HT1080 (cell line): ENCODE measurements at regions not wholly inside any gene's neighbourhood (a gene's known extent, or its start where the extent isn't known, plus 50 kb on each side); places are given as distances from the start of the nearest gene placed in this dataset.
"Not testable (repeated sequence)": the region's sequence is repeated elsewhere in the genome, so short reads cannot be mapped to it uniquely, and the experiment has no call there.

Experiments used
- DNase-seq: peaks from one replicate; pipeline ENCODE4 v3.0.0-alpha.2; 2015; ENCODE audit warnings: low read depth

DNA sequence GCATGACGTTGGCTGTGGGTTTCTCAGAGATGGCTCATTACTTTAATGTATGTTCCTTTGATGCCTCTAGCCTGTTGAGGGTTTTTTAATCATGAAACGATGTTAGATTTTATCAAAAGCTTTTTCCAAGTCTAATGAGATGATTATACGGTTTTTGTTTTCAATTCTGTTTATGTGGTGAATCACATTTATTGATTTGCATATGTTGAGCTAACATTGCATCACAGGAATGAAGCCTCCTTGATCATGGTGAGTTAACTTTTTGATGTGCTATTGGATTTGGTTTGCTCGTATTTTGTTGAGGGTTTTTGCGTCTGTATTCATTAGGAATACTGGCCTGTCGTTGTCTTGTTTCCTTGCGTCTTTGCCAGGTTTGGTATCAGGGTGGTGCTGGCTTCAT lies 52.3 kb upstream of the PTPN12 start:
- no peak for DNase-seq

DNA sequence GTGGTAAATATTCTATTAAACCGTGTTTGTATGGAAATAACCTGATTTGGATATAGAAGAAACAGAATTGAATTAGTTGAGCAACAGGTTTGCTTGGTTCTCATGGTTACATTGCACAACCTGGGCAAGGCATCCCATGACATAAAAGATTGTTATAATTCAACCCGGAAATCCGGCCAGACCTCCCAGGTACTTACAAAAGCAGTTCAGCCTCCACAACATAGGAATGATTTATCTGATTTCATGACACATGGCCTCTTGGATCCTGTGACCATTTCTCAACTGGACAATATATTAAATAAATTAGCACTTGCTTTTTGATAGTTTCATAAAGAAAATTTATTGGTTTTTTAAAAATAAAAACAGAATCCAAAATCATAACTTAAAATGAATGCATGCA lies 55.1 kb upstream of the PTPN12 start:
- peak; percentile 12 for DNase-seq

DNA sequence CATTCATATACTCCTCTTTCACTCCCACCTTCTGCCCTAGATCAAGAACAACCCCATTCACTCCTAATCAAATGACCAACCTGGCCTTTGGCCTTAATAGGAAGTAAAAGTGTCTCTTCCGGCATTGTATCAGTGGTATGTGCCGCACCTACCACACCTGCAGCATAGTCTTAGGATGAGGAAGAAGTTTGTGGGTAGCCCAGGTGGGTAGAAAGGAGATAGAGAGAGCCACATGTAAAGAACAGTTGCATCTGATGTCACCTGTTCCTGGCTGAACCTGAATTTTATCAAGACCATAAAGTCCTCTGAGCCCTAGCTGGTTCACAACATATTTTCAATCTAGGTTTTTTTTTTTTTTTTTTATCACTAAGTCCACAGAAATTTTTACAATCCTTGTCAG lies 55.5 kb upstream of the PTPN12 start:
- DNase-seq = no peak

DNA sequence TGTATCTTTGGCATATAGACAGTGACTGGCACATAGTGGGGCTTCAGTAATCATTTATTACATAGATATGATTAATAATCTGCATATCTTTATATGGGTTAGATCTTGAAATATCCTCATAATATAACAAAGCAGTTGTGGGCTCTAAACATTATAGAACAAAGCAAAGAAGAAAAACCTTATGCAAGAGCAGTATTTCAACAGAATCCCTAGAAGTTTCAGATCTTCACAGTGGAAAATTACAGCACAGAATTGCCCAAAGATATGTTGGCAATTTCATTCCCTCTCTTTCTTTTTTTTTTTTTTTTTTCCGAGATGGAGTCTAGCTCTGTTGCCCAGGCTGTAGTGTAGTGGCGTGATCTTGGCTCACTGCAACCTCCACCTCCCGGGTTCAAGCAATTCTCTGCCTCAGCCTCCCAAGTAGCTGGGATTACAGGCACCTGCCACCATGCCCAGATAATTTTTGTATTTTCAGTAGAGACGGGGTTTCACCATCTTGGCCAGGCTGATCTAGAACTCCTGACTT lies 56.9 kb upstream of the PTPN12 start:
- DNase-seq = not testable (repeated sequence)

DNA sequence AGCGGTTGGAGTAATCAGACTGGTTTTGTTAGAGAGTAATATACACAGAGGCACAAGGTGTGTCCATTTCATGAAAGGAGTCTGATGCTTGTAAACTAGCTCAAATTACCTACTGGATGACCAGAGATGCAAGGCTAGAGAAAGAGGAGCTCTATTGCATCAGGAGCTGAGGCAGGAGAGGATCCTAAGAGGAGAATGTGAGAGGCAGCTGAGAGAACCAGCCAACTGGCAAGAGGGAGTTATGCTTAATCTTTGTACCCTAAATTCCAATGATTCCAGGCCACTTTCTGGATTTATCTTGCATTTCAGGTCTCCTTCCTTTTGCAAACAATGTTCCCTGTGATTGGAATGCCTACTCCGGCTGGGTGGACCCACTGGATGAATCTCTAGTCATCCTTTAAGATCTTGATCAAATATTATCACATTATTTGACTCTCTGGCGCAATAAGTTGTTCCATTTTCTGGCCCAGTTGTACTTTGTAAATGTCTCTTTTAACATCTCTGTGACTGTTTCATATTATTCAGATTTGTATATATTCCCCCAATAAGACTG lies 57.5 kb upstream of the PTPN12 start:
- no peak for DNase-seq

DNA sequence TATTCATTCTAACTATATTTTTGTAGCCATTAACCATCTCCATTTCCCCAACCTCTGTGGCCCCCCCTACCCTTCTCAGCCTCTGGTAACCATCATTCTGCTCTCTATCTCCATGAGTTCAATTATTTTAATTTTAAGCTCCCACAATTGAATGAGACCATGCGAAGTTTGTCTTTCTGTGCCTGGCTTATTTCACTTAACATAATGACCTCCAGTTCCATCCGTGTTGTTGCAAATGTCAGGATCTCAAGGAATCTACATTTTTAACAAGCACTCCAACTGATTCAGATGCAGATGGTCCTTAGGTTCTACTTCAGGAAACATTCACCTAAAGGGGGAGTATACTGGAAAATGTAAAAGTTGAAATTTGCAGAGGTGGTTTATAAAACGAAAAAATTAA lies 60.2 kb upstream of the PTPN12 start:
- no peak for DNase-seq

DNA sequence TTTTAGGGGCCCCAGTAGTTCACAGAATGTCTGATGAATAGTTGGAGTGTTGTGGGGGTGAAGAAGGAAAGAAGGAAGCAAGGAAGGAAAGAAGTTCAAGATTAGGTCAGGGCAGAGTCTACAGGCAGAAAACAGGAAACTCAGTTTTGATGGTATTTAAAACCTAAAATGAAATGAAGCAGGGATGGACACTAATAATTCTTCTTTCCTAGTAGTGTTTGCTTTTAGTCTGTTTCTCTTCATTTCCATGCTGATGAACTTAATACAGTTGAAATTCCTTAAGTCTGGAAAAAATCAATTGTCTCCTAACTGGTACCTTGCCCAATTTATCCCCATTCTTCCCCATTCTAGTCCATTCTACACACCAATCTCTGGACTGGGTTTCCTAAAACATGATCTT lies 59.0 kb upstream of the GSAP start:
- no peak for DNase-seq

DNA sequence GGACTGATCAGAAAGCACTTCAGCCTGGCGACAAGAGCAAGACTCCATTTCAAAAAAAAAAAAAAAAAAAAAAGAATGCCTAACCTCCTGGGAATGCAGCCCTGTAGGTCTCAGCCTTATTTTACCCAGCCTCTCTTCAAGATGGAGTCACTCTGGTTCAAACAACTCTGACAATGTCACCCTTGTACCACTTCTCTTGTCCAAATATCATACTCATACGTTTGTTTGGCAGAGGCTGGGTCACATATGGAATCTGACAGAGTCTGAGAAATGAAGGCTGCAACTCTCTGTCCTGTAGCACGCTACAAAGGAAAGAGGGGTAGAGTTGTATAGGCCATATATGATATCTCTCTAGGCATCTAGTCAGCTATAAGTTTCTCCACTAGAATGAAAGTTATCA lies 58.6 kb upstream of the GSAP start:
- DNase-seq = no peak

DNA sequence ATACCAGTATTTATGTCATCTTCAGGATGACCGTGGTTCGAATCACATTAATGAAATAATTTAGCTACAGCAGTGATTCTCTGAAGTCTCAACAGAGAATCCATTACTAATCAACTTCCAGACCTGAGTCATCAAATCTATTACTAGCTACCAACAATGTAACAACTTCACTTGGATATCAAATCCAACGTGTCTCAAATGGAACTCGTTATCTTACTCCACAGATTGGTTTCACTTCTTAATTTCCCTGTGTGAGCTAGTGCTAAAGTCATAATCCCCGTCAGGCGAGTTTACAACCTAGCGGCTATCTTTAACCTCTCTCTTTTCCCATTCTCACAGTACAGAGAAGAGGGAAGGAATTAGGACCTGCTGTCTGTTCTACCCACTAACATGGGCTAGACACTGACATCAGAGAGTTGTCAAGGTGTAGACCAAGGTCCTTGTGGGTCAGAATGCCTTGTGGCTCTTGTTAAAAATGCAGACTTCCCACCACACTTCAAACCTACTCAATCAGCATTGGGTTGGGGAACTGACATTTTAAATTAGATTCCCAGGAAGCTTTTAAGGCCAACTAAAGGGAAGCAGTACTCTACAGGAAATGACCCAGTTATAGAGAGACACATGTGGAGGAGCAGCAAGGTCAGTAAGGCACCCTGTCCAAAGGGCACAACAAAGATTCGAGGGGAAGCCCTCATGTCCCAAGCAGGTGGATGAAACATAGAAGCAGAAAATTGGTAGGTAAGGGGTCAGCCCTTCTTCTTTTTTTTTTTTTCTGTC lies 57.3 kb upstream of the GSAP start:
- DNase-seq = no peak

DNA sequence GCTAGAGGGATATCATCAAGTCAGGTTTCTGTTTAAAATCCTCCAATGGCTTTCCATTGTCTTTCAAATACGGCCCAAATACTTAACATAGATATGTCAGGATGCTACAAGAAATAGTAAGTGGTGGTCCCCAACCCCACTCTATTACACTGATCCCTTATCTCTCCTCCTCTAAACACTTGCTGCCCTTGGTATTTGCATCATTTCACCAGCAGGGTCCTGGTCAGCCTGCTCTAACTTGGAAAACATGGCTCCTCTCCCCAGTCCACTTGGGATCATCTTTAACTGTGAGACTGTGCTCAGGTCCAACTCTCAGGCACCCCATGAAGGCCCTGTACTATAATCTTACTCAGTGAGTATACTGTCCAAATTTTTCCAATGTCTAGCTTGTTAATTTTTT lies 53.8 kb upstream of the GSAP start:
- no peak for DNase-seq

DNA sequence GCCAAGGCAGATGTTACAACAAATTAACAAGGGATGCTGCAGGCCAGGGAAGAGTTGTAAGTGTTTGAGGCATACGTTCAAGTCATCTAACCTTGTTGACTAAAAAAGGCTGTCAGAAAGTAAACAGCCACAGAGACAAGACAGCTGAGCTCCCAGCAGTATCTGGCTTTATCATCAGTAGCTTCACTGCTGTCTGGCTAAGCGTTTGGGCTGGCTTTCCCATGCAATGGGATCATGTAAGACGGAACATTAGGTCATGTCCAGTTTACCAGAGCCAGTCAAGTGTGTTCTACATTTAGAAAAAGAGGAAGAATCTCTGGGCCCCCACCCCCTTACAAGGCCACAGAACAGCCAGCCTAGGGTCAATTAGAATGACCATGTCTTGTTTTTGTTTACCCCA lies 51.3 kb upstream of the GSAP start:
- no peak for DNase-seq

DNA sequence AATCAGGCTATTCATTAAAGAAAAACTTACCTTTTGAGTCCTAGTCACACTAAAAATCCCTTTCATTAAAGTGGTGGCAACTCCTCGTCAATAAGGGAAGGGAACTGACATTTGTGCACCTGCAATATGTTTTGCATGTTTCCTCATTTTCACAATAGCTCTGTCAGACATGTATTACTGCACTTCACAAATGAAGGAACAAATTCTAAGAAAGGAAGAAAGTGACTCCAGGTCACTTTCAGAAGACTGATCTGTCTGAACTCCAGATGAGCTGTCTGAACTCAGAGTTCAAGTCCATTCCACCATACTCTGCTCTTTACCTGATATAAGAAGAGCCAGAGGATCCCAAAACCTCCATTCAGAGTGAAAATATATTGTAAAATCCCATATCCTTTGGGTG lies 50.3 kb upstream of the GSAP start:
- no peak for DNase-seq
